ENCODE measurements at regions not wholly inside any gene's neighbourhood (a gene's known extent, or its start where the extent isn't known, plus 50 kb on each side); places are given as distances from the start of the nearest gene placed in this dataset.
"Not testable (repeated sequence)": the region's sequence is repeated elsewhere in the genome, so short reads cannot be mapped to it uniquely, and the experiment has no call there.

DNA sequence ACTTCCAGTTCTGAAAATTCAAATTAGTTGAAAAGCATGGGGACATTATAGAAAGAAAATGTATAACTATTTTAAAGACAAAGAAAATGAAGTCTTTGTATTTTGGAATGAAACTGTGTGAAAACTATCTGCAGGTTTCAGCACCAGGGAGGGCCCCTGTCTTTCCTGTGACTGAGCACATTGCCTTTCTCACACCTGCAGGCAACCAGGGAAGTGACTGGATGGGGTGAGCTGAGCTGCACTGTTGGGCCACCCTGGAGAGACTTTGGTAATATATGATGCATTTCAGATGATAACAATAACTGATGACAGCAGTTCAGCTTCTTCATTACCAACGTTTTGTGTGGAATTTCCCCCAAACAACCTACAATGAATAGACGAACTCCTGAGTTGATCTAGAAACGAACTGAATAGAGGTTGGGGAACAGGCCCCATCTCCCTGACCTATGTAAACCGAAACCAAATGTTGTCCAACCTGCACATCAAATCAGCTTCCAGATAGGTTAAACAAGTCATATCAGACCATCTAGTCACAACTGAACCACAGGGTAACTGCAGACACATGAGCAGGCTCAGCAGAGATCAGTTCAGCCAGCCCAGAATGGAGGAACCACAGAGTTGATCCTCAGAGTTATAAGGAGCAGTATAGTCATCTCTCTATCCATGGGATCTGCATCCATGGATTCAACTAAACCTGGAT, 1402.2 kb downstream of the RPIA start:
- not testable (repeated sequence) for DNase-seq

DNA sequence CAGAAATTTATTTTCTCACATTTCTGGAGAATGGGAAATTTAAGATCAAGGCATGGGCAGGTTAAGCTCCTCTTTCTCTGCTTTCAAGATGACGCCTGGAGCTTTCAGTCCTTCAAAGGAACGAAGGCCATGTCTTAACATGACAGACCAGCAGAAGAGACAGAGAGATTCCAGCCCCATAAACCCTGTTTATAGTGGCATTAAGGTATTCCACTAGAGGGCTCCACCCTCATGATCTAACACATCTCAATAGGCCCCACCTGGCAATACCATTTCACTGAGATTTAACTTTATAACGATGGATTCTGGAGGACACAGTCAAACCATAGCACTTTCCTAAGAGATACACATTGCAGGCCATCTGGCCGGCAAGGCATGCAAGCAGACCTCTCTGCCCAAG, 1406.1 kb downstream of the RPIA start:
- not testable (repeated sequence) for DNase-seq

DNA sequence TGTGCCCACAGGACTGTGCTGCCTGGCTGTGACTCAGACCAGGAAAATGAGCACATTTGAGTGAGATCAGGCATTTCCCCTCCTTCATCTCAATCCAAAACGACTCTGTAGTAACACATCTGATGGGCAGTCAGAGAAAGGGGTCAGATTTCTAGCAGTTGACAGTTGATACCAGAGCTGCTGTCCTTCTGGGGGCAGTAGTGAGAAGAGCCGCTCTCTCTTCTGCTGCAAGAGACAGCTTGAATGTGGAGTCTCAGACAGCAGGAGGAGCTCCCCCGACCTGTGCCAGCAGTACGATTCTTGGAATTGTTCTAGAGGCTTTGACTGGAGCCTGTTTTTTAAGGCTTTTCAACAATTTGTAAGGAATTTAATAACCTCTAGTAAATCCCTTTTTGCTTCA, 1413.7 kb downstream of the RPIA start:
- not testable (repeated sequence) for DNase-seq

DNA sequence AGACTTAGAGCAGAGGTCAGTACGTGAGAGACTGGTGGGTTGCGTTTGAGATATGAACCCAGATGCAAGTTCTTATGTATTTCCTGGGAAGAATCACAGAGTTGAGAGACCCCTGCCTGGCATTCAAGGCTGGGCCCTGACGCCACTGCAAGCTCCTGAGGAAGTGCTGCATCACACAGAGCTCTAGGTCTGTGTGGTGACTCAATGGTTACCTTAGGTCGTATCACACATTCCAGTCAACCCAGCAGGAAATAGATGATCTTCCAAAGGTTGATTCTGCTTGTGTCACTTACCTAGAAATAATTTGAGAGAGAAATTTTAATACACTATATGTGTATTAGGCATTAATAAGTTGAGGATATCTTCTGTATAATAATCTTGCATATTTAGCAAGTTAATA, 1431.9 kb downstream of the RPIA start:
- not testable (repeated sequence) for DNase-seq

DNA sequence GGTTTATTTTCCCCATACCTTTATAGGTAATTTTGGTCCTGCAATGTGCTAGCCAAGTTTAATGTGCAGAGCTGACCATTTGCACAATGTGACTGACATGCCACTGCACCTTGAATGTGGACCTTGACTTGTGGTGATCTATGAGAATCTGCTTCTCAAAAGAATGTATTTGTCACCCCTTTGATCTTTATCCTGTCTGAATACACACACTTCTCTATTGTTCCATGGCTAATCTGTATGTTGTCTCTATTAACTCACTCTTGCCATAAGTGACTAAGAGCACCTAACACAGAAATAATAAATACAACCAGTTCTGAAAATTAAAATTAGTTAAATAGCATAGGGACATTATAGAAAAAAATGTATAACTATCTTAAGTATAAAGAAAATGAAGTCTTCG, 1447.6 kb downstream of the RPIA start:
- DNase-seq: not testable (repeated sequence)

DNA sequence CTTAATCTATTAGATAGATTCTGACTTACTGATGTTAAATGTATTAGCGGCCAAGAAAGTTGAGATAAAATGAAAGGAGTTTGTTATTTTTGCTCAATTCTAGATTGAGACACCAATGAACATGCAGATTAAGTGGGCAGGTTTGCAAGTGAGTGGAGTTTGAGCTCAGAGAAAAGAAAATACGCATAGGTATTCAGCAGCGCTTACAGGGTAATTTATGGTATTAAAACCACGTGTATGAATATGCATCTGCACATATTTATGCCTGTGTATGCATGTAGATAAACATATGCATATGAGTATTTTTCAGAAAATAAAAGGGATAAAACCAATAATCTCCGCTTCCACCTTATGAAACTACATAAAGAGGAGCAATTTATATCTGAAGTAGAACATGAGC, 1450.1 kb downstream of the RPIA start:
- DNase-seq: not testable (repeated sequence)

DNA sequence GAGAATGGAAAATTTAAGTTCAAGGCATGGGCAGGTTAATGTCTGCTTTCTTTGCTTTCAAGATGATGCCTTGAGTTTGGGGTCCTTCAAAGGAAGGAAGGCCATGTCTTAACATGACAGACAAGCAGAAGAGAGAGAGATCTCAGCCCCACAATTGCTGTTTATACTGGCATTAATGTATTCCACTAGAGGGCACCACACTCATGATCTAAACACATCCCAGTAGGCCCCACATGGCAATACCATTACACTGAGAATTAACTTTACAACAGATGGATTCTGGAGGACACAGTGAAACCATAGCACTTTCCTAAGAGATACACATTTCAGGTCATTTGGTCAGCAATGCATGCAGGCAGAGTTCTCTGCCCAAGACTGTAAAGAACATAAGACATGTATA, 1460.3 kb downstream of the RPIA start:
- DNase-seq: not testable (repeated sequence)

DNA sequence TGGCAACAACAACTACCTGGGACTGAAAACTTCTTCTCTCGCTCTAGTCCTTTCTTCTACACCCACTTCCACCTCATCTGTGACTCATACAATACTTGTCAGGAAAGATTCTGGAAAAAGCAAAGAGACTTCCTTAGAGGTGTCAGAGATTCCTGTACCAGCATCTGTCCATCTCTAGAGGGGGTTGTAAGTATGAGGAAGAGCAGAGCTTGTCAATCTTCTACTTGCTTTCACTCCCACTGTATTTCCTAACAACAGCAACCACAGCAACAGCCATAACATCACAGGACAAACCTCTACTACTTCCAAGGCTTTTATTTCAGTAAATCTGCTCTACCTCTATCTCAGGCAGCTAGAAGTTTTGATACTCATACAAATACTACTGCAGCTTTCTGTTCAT, 1479.5 kb downstream of the RPIA start:
- DNase-seq: not testable (repeated sequence)

DNA sequence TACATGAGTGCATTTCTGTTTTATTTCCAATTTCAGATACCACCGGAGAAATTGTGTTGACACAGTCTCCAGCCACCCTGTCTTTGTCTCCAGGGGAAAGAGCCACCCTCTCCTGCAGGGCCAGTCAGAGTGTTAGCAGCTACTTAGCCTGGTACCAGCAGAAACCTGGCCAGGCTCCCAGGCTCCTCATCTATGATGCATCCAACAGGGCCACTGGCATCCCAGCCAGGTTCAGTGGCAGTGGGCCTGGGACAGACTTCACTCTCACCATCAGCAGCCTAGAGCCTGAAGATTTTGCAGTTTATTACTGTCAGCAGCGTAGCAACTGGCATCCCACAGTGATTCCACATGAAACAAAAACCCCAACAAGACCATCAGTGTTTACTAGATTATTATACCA, 1481.6 kb downstream of the RPIA start:
- not testable (repeated sequence) for DNase-seq

DNA sequence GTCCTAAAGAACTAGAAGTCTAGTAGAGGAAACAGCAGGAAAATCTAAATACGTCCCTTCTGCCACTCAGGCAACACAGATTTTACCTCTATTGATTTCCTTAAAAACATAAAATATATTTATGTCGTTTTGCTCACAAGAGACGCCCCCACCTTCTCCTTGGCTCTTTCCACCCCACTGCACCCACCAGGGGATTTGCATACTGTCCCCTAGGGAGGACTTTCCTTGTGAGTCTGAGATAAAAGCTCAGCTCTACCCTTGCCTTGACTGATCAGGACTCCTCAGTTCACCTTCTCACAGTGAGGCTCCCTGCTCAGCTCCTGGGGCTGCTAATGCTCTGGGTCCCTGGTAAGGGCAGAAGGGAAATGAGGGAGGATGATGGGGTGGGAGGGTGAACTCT, 1488.1 kb downstream of the RPIA start:
- DNase-seq: not testable (repeated sequence)

DNA sequence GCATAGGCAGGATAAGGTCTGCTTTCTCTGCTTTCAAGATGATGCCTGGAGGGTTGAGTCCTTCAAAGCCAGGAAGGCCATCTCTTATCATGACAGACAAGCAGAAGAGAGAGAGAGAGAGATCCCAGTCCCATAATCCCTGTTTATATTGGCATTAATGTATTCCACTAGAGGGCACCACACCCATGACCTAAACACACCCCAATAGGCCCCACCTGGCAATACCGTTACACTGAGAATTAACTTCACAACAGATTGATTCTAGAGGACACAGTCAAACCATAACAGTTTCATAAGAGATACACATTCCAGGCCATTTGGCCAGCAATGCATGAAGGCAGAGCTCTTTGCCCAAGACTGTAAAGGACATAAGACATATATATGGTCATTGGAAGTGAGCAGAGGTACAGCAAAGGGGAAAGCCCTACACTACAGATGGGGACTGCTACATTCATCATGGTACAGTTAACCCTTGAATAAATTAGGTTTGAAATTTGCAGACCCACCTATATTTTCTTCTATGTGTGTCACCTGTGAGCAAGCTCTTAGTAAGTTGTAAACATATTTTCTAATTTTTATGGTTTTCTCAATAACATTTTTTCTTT, 1516.1 kb downstream of the RPIA start:
- DNase-seq: no peak

DNA sequence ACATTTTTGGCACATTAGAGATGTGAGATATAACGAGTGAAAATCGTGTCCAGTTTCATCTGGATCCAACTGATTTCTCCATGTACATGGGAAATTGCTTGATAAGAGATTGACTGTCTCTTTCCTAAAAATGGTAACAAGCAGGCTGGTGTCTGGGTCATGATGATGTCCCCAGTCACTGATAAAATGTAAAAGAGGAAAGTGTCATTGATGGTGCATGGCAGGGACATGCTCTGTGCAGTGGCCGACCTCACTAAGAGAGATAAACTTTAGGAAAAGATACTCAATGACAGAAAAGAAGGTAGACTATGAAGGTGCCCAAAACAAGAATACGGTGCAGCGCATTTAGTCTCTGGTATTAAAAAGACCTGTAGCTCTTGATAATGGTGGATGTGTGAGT, 1517.5 kb downstream of the RPIA start:
- no peak for DNase-seq

DNA sequence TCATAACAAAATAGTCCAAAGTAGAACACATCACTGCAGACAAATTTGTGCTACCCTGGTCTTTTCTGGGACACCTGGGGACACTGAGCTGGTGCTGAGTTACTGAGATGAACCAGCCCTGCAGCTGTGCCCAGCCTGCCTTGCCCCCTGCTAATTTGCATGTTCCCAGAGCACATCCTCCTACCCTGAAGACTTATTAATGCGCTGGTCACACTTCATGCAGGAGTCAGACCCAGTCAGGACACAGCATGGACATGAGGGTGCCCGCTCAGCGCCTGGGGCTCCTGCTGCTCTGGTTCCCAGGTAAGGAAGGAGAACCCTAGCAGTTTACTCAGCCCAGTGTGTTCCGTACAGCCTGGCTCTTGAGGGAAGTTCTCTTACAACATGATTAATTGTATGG, 1518.3 kb downstream of the RPIA start:
- no peak for DNase-seq

DNA sequence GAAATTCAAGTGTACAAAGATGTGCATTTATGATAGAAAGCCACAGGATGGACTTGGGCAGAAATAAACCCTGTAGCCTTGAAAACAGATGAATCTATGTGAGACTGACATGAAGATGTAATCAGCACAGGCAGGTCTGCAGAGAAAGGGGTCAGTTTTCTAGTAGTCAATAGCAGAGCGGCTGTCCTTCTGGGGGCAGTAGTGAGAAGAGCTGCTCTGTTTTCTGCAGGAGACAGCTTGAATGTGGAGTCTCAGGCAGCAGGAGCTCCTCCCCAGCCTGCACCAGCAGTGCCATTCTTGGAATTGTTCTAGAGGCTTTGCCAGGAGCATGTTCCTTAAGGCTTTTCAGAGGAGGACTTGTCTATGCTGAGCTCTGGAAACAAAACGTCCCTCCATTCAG, 1524.4 kb downstream of the RPIA start:
- DNase-seq: not testable (repeated sequence)

DNA sequence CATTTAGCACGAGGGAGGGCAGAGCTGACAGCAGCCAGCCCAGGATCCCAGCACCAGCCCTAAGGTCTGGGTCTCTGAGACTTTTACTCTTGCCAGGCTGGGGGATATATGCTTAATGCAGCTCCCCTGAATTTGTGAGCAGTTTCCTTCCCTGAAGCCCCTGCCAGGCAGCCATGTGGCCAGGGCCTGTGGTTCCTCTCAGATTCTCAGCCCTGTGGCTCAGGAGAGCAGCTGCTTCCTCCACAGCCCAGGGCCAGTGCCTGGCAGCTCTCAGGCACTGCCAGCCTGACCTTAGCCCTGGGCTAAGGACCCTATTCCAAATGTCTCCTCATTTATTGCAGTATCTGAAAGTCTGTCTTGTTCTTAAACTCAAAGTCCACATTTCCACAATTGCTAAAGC, 1525.3 kb downstream of the RPIA start:
- not testable (repeated sequence) for DNase-seq

DNA sequence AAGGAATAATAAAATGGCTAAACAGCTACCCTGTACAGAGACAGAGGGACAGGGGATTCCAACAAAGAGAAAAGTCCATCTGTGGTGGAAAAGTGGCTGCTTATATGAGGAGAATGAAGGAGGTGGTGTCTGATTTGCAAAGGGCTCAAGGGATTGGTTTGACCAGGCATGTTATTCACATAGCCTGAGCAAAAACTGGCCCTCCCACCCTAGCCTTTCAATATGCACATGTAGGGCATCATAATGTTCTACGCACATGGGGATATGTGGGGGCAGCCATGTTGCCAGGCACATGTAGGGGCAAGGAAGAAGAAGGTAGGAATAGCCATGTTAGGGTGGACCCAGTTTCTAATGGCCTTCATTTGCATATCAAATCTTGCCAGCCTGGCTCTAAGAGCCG, 1527.1 kb downstream of the RPIA start:
- not testable (repeated sequence) for DNase-seq

DNA sequence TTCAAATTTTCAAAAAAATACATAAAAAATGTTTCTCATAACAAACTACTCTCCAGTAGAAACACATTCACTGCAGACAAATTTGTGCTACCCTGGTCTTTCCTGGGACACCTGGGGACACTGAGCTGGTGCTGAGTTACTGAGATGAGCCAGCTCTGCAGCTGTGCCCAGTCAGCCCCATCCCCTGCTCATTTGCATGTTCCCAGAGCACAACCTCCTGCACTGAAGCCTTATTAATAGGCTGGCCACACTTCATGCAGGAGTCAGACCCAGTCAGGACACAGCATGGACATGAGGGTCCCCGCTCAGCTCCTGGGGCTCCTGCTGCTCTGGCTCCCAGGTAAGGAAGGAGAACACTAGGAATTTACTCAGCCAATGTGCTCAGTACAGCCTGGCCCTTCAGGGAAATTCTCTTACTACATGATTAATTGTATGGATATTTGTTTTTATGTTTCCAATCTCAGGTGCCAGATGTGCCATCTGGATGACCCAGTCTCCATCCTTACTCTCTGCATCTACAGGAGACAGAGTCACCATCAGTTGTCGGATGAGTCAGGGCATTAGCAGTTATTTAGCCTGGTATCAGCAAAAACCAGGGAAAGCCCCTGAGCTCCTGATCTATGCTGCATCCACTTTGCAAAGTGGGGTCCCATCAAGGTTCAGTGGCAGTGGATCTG, 1529.3 kb downstream of the RPIA start:
- DNase-seq: not testable (repeated sequence)

DNA sequence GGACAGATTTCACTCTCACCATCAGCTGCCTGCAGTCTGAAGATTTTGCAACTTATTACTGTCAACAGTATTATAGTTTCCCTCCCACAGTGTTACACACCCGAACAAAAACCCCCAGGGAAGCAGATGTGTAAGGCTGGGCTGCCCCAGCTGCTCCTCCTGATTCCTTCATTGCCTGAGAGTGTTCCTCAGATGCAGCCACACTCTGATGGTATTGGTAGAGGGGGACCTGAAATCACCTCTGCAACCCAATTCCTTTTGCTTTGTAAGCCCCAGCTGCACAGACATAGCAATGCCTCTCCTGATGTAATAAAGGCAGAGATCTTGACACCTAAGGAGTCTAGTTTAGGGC, 1529.8 kb downstream of the RPIA start:
- no peak for DNase-seq

DNA sequence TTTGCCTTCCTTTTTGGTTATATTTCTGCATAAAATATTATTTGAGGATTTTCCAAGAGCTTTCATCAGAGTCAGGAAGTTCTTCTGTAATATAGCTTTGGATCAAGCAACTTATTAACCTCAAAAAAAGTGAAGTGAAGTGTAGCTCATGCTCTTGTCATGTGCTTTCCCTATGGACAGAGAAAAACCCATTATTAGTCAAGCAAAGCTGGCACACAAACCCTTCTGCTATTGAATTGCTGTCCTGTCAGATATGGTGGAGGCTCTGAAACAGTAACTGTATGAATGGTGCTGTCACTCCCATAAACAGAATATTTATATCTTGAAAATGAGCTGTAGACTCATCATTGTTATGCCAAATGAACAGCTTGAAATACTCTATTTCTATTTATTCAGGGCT, 1533.3 kb downstream of the RPIA start:
- not testable (repeated sequence) for DNase-seq

DNA sequence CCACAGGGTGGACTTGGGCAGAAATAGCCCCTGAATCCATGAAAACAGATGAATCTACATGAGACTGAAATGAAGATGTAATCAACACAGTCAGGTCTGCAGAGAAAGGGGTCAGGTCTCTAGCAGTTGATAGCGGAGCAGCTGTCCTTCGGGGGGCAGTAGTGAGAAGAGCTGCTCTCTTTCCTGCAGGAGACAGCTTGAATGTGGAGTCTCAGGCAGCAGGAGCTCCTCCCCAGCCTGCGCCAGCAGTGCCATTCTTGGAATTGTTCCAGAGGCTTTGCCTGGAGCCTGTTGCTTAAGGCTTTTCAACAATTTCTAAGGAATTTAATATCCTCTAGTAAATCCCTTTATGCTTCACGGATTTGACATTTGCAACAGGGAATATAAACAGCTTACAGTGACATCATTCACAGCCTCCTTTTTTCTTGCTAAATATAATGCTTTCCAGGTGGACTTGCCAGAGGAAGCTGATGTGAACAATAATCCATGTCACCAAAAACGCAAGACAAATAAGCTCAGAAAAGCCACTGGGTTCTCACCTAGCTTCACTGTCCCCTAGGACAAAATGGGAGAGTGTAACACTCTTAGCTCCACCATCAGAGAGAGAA, 1535.1 kb downstream of the RPIA start:
- DNase-seq: not testable (repeated sequence)

DNA sequence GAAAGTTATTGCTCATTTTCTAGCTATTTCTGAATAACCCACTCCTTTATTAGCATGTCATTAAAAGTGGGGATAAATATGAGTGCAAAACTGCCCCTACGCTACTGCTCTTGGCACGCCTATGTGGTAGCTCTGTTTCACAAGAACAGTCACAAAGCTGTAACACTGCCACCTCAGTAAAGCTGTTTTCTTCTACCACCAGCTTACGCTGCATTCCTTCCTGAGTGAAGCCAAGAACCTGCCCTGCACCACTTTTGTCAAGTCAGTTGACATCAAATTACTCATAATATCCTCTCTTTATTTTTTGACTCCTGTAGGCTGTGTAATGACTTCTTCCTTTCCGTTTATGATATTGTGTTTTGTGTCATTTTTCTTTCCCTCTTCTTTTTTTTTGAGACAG, 1539.7 kb downstream of the RPIA start:
- DNase-seq: not testable (repeated sequence)

DNA sequence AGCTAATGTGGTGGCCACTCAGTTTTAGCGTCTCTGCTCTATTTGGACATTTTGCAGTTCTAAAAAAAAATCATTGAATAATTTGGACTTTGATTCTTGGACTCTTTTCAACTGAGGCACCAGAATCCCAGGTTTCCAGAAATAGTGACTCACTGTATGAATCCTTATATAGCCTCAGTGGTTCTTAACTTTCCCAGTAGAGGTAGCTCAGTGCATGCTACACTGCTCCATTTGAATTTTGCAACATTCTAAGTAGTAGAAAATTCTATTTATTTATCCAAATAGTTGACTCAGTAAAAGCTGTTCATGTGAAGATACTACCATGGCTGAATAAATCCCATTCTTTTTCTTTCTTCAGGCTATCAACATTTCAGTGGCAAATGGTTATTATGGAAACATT, 1544.0 kb downstream of the RPIA start:
- not testable (repeated sequence) for DNase-seq

DNA sequence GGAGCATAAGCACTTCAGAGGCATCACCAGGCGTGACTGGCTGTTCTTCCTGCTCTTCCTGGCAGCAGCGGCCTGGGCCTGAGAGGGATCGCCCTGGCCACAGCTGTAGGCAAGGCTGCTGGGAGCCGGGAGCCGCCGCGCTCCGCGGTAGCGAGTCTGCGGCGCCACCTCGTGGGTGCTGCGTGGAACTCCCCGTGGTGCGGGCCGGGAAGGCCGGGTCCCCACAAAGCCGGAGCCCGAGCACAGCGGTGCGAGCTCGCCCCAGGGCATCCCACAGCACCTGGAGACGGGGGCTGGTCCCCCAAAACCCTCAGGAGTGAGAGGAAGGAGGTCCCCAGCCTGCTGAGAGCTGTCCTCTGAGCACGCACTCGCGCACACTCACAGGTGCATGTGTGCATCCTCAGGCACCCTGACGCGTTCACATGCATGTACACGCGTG, 1546.5 kb downstream of the RPIA start:
- DNase-seq: peak; percentile 55
